Common myeloid progenitor, CD34-positive (primary cell): ENCODE measurements at regions not wholly inside any gene's neighbourhood (a gene's known extent, or its start where the extent isn't known, plus 50 kb on each side); places are given as distances from the start of the nearest gene placed in this dataset.

Source experiments
- CTCF ChIA-PET: fragments of 350-600 bp; sonication (Branson Sonifier 250); formaldehyde crosslinking; loops from one replicate; lab custom pipeline; 2021; ENCODE audit warnings: antibody characterized with exemption; lab: Charles Lee
- POLR2A ChIA-PET: fragments of 350-600 bp; sonication (Branson Sonifier 250); formaldehyde crosslinking; loops from one replicate; lab custom pipeline; 2021; ENCODE audit warnings: antibody characterized with exemption; lab: Charles Lee
- DNase-seq, 3 donors: peaks; one replicate each; pipeline versions ENCODE4 v3.0.0 to v3.0.0-alpha.2; 2013
- H3K27ac ChIP-seq, 2 experiments: 1 replicate in 1 of 2; 2 replicates in 1 of 2; pipeline ENCODE4 v1.7.0; 2013; ENCODE audit warnings: inconsistent platforms in 2 of 2, low read length in 2 of 2, mild to moderate bottlenecking in 2 of 2, low read depth in 1 of 2, moderate library complexity in 1 of 2; ENCODE audit not compliant: severe bottlenecking in 2 of 2, insufficient read depth in 1 of 2, poor library complexity in 1 of 2
- H3K27me3 ChIP-seq, 5 experiments: replicated peaks in 2 of 5; 1 replicate in 3 of 5; 2 replicates in 2 of 5; pipeline versions ENCODE4 v1.6.1 to v1.7.0; 2013; ENCODE audit warnings: low read length in 4 of 5, mild to moderate bottlenecking in 2 of 5, moderate library complexity in 2 of 5, inconsistent platforms in 1 of 5; ENCODE audit not compliant: insufficient read depth in 5 of 5, control insufficient read depth in 4 of 5
- H3K36me3 ChIP-seq, 4 experiments: 1 replicate in 2 of 4; 2 replicates in 2 of 4; pipeline versions ENCODE4 v1.6.1 to v1.7.0; 2013; ENCODE audit warnings: low read length in 3 of 4, control low read depth in 1 of 4, mild to moderate bottlenecking in 1 of 4; ENCODE audit not compliant: control insufficient read depth in 4 of 4, insufficient read depth in 4 of 4
- H3K4me1 ChIP-seq, 4 experiments: 1 replicate in 3 of 4; 2 replicates in 1 of 4; pipeline versions ENCODE4 v1.6.1 to v1.7.1; 2013; ENCODE audit warnings: low read length in 3 of 4, mild to moderate bottlenecking in 3 of 4, control low read depth in 1 of 4, inconsistent platforms in 1 of 4, moderate library complexity in 1 of 4; ENCODE audit not compliant: control insufficient read depth in 4 of 4, insufficient read depth in 4 of 4; ENCODE audit errors: control extremely low read depth in 1 of 4
- H3K4me3 ChIP-seq, 7 experiments: 1 replicate in 4 of 7; 2 replicates in 3 of 7; pipeline versions ENCODE4 v1.5.1 to v1.7.0; 2013; ENCODE audit warnings: mild to moderate bottlenecking in 7 of 7, low read length in 6 of 7, moderate library complexity in 6 of 7, inconsistent platforms in 2 of 7, low read depth in 2 of 7, control low read depth in 1 of 7; ENCODE audit not compliant: insufficient read depth in 4 of 7, control insufficient read depth in 1 of 7; ENCODE audit errors: extremely low read depth in 1 of 7
- H3K9me3 ChIP-seq, 5 experiments: 1 replicate in 4 of 5; 2 replicates in 1 of 5; pipeline versions ENCODE4 v1.6.1 to v1.7.1; 2013; ENCODE audit warnings: low read length in 4 of 5, mild to moderate bottlenecking in 2 of 5, inconsistent platforms in 1 of 5, low read depth in 1 of 5, moderate library complexity in 1 of 5; ENCODE audit not compliant: control insufficient read depth in 4 of 5, insufficient read depth in 2 of 5; ENCODE audit errors: control extremely low read depth in 1 of 5
- WGBS: methylation state at CpG from one replicate; pipeline ENCODE4 v1.1.5; 2013; ENCODE audit not compliant: insufficient coverage; 5-methylcytosine and 5-hydroxymethylcytosine counted together

GRCh38 chr6:19668710-19669109, 168.5 kb upstream of the ID4 start:
- CTCF ChIA-PET, result no interaction called here
- POLR2A ChIA-PET, result no interaction called here

DNA sequence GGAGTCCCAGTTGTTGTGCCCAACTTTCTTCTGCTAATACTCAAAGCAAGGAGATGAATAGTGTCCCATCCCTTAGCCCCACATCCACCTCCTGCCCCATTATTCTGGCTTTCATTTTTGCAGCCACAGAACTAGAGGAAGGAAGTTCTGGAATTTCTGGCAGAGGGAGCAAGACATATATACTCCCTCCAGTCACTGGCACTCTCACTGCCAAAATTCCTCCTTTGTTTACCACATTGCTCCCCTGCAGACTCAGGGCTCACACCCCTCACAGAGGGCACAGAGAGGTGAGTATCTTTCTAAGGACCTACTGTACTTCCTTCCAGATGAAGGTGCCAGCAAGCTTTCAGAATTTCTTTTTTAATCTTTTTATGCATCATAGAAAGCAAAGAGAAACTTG, 168.0 kb upstream of the ID4 start:
- no peak overlapping the region for H3K4me3 ChIP-seq
- ChIA-PET CTCF (no interaction called here), POLR2A (no interaction called here)
- peaks cover 0 to 7% (median under 1%) of the 10 kb centered on the region in 5 experiments for H3K27me3 ChIP-seq
- no peak for DNase-seq
- H3K9me3 ChIP-seq, result no peaks in the 10 kb centered on the region
- no peaks in the 10 kb centered on the region for H3K4me1 ChIP-seq
- no peak overlapping the region for H3K27ac ChIP-seq
- H3K36me3 ChIP-seq, result no peaks in the 10 kb centered on the region

More at GRCh38 chr6:19668710-19669109, 168.5 kb upstream of the ID4 start:
- no peaks in the 10 kb centered on the region for H3K36me3 ChIP-seq
- peaks cover 0 to 10% (median 2%) of the 10 kb centered on the region in 5 experiments for H3K27me3 ChIP-seq
- H3K9me3 ChIP-seq, result no peaks in the 10 kb centered on the region
- no peak overlapping the region for H3K27ac ChIP-seq
- H3K4me1 ChIP-seq, result no peaks in the 10 kb centered on the region
- no peak overlapping the region for H3K4me3 ChIP-seq
- DNase-seq, result no peak

- H3K4me3 ChIP-seq, result no peak overlapping the region
- CTCF ChIA-PET, result no interaction called here
- DNase-seq, result no peak
- POLR2A ChIA-PET, result no interaction called here
- H3K4me1 ChIP-seq, result no peaks in the 10 kb centered on the region
- peaks cover 0 to 2% (median 0%) of the 10 kb centered on the region in 5 experiments for H3K27me3 ChIP-seq
- no peaks in the 10 kb centered on the region for H3K36me3 ChIP-seq
- H3K9me3 ChIP-seq, result no peaks in the 10 kb centered on the region
- H3K27ac ChIP-seq, result no peak overlapping the region
Measured at GRCh38 chr6:19682859-19683258, 154.3 kb upstream of the ID4 start.

DNA sequence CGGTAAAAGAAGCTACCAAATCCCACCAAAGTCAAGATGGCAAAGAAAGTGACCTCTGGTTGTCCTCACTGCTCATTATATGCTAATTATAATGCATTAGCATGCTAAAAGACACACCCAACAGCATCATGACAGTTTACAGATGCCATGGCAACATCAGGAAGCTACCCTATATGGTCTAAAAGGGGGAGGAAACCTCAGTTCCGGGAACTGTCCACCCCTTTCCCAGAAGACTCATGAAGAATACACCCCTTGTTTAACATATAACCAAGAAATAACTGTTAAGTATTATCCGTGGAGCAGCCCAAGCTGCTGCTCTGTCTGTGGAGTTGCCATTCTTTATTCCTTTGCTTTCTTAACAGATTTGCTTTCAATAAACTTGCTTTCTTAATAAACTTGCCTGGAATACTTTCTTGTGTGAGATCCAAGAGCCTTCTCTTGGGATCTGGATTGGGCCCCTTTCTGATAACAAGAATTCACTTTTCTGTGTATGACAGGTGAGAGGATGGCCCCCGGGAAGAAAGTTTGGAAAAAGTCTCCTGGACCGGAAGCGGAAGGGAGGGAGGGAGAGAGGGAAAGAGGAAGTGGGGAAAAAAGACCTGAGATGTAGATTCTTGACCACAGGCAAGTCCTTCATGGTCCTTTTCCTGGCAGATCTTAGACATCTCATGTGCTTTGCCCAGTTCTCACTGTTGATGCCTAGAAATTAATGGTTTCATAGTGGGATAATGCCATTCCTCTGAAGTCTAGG, 146.7 kb upstream of the ID4 start:
- H3K9me3 ChIP-seq, result peaks cover 0 to 3% (median 0%) of the 10 kb centered on the region in 5 experiments
- no peak overlapping the region for H3K27ac ChIP-seq
- H3K4me3 ChIP-seq, result no peak overlapping the region
- H3K27me3 ChIP-seq, result peaks cover 8 to 58% (median 31%) of the 10 kb centered on the region in 5 experiments
- 53% methylated on average over 4 of the region's 6 CpGs for WGBS
- peaks cover 0 to 5% (median 0%) of the 10 kb centered on the region in 4 experiments for H3K4me1 ChIP-seq
- DNase-seq, result no peak
- ChIA-PET POLR2A (no interaction called here), CTCF (no interaction called here)
- H3K36me3 ChIP-seq, result no peaks in the 10 kb centered on the region

GRCh38 chr6:19691465-19692167, 145.6 kb upstream of the ID4 start:
- ChIA-PET CTCF (no interaction called here), POLR2A (interaction anchor here (0.6 kb wide), 1 partner anchor 13 kb away, joined by 3 read pairs; no protein-coding TSS in a partner anchor)
- Histone ChIP-seq H3K4me1 (peaks cover 0 to 5% (median 0%) of the 10 kb centered on the region in 4 experiments), H3K9me3 (peaks cover 0 to 3% (median 0%) of the 10 kb centered on the region in 5 experiments), H3K27ac (no peak overlapping the region), H3K4me3 (peak overlapping the region in 2 of 7 experiments; percentile 7 to 36), H3K36me3 (no peaks in the 10 kb centered on the region), H3K27me3 (peaks cover 8 to 58% (median 31%) of the 10 kb centered on the region in 5 experiments)
- WGBS, result 2% methylated on average over 39 of the region's 44 CpGs
- peak in 2 of 3 donors; percentile 2 to 7 for DNase-seq

DNA sequence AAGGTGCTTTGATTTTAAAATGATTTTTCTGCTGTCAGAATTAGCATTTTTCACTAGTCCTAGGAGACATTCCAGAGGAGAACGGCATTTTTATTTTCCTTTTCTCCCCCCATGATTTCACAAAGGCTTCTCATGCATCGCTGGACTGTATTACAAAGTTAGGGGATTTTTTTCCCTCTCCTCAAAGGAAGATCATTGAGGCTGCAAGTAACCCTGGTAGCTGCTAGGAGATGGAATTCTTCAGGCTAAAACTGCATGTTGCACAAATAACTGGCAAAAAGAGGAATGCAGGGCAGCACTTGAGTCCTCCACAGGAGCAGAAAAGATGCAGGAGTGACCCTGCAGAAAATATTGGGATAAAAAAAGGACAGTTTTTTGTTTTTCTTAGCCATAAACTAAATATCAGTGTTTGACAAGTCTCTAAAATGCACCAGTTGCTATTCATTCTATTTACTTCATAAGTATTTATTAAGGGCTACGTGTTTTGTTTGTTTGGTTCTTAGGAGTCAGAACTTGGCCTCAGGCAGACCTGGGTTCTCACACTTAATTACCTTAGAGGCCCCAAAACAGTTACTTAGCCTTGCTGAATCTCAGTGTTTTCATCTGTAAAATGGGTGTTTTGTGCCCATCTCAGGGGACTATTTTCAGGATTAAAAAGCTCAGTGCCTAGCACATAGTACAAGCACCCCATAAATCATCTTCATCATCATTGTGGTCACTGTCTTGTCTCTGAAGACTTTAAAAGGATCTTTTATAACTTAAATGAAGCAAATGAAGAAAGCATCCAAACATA, 144.5 kb upstream of the ID4 start:
- WGBS, result 60% methylated on average over 2 of the region's 3 CpGs
- CTCF ChIA-PET, result no interaction called here

More for the DNA sequence above, 144.5 kb upstream of the ID4 start:
- Histone ChIP-seq H3K36me3 (no peaks in the 10 kb centered on the region), H3K27ac (no peak overlapping the region), H3K4me3 (no peak overlapping the region), H3K9me3 (peaks cover 0 to 3% (median 0%) of the 10 kb centered on the region in 5 experiments), H3K27me3 (peaks cover 8 to 58% (median 31%) of the 10 kb centered on the region in 5 experiments), H3K4me1 (peaks cover 0 to 5% (median 0%) of the 10 kb centered on the region in 4 experiments)
- DNase-seq, result no peak
- POLR2A ChIA-PET, result no interaction called here
